Lower lobe of right lung (tissue), 2 donors: ENCODE measurements at regions not wholly inside any gene's neighbourhood (a gene's known extent, or its start where the extent isn't known, plus 50 kb on each side); places are given as distances from the start of the nearest gene placed in this dataset.
"Not testable (repeated sequence)": the region's sequence is repeated elsewhere in the genome, so short reads cannot be mapped to it uniquely, and the experiment has no call there.

Experiments
- ATAC-seq, 2 donors: fragments of 200-7000 bp; cut with Tn5 transposase; one replicate each; pipeline ENCODE4 v1.9.1; 2020 to 2022; ENCODE audit warnings: mild to moderate bottlenecking in 2 of 2, moderate library complexity in 2 of 2
- DNase-seq: peaks from one replicate; pipeline ENCODE4 v3.0.0-alpha.2; 2020
- H3K27ac ChIP-seq: fragments of 200-600 bp; one replicate; pipeline ENCODE4 v1.8.0; 2022
- H3K27me3 ChIP-seq: fragments of 200-600 bp; one replicate; pipeline ENCODE4 v1.8.0; 2022; ENCODE audit warnings: low read depth
- H3K36me3 ChIP-seq: fragments of 200-600 bp; one replicate; pipeline ENCODE4 v1.8.0; 2022; ENCODE audit warnings: mild to moderate bottlenecking
- H3K4me1 ChIP-seq: fragments of 200-600 bp; one replicate; pipeline ENCODE4 v1.8.0; 2022
- H3K4me3 ChIP-seq: fragments of 200-600 bp; one replicate; pipeline ENCODE4 v1.8.0; 2022; ENCODE audit warnings: mild to moderate bottlenecking
- H3K9me3 ChIP-seq: fragments of 200-600 bp; one replicate; pipeline ENCODE4 v1.8.0; 2022
- intact Hi-C: fragments of 100-400 bp; cut with DNase I; formaldehyde crosslinking; loops from one replicate; pipeline ENCODE4 v1.11.0; 2022
- TF ChIP-seq, protein P1 (sequence below): fragments of 200-600 bp; IDR thresholded peaks from one replicate; pipeline ENCODE4 v1.8.0; 2022; ENCODE audit warnings: antibody characterized with exemption, mild to moderate bottlenecking
- donor health status: DM: no; HTN: yes; CAD: no; lungs with severe emphysema.

DNA sequence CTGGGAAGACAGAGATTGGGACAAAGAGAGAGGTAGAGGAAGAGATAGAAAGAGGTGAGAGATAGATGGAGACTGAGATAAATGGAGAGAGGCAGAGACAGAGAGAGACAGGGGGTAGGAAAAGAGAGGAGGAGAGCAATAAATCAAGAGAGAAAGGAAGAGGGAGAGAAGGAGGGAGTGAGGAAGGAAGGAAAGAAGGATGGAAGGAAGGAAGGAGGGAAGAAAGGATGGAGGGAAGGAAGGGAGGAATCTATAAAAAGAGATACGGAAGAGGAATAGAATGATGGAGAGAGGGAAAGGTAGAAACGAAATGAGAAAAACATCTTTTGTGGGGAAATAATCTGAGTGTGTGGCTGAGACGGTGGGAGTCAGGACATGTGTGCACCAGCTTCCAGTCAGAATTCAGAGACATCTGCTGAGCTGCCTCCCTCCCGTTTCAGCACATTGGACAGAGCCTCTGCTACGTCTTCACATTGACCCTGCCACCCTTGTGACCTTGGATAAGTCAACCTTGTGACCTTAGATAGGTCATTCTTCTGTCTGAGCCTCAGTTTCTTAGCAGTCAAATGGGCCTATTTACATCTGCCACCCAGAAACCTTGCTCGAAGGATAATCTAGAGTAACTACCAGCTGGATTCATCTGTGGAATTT is 417.8 kb downstream of the MIAT start:
- H3K27me3 ChIP-seq: peaks cover 24% of the 10 kb centered on the region
- no peak overlapping the region for H3K27ac ChIP-seq

DNA sequence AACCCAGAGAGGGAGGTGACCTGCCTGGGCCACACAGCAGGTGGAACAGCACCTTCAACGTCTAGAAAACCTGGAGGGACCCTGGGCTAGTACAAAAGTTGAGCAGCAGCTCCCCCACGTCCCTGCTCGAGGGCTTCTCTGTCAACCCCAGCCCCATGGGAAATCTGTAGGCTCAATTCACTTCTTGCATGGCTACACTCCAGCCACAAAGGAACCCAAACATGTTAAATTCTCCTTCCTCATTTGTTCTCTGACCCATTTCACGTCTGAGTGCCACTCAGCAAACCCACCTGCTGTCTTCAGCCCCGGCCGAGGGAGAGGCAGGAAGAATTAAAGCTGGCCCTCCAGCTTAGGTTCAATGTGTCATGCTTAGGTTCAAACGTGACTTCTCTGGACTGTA is 418.5 kb downstream of the MIAT start:
- Histone ChIP-seq H3K4me1 (no peaks in the 10 kb centered on the region), H3K27ac (no peak overlapping the region), H3K36me3 (no peaks in the 10 kb centered on the region), H3K9me3 (no peaks in the 10 kb centered on the region), H3K27me3 (peaks cover 21% of the 10 kb centered on the region), H3K4me3 (no peak overlapping the region)
- TF ChIP-seq, protein P1, sequence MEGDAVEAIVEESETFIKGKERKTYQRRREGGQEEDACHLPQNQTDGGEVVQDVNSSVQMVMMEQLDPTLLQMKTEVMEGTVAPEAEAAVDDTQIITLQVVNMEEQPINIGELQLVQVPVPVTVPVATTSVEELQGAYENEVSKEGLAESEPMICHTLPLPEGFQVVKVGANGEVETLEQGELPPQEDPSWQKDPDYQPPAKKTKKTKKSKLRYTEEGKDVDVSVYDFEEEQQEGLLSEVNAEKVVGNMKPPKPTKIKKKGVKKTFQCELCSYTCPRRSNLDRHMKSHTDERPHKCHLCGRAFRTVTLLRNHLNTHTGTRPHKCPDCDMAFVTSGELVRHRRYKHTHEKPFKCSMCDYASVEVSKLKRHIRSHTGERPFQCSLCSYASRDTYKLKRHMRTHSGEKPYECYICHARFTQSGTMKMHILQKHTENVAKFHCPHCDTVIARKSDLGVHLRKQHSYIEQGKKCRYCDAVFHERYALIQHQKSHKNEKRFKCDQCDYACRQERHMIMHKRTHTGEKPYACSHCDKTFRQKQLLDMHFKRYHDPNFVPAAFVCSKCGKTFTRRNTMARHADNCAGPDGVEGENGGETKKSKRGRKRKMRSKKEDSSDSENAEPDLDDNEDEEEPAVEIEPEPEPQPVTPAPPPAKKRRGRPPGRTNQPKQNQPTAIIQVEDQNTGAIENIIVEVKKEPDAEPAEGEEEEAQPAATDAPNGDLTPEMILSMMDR: no peak
- no peak for DNase-seq
- intact Hi-C loops: no loop called here
- no peak for ATAC-seq

More for the DNA sequence above, 417.8 kb downstream of the MIAT start:
- Histone ChIP-seq H3K36me3 (no peaks in the 10 kb centered on the region), H3K4me1 (no peaks in the 10 kb centered on the region), H3K4me3 (no peak overlapping the region), H3K9me3 (no peaks in the 10 kb centered on the region)
- intact Hi-C loops: no loop called here
- TF ChIP-seq, protein P1: no peak
- ATAC-seq: no peak
- DNase-seq: no peak

- DNase-seq, intact Hi-C loops, ATAC-seq, H3K27ac ChIP-seq, H3K36me3 ChIP-seq, H3K4me1 ChIP-seq, H3K9me3 ChIP-seq, H3K4me3 ChIP-seq: not testable (repeated sequence)
- H3K27me3 ChIP-seq: peaks cover 13% of the 10 kb centered on the region
These were observed 420.7 kb downstream of the MIAT start for GRCh38 chr22:27078064-27078463.

GRCh38 chr22:27080036-27080578 is 422.7 kb downstream of the MIAT start:
- Histone ChIP-seq H3K27ac (no peak overlapping the region), H3K4me1 (no peaks in the 10 kb centered on the region), H3K27me3 (peaks cover 11% of the 10 kb centered on the region), H3K9me3 (no peaks in the 10 kb centered on the region), H3K36me3 (no peaks in the 10 kb centered on the region), H3K4me3 (no peak overlapping the region)
- TF ChIP-seq, protein P1: no peak
- no peak for ATAC-seq
- intact Hi-C loops: no loop called here
- DNase-seq: no peak

- TF ChIP-seq, protein P1: no peak
- intact Hi-C loops: no loop called here
- Histone ChIP-seq H3K36me3 (no peaks in the 10 kb centered on the region), H3K9me3 (no peaks in the 10 kb centered on the region), H3K27ac (no peak overlapping the region), H3K4me3 (no peak overlapping the region), H3K27me3 (peaks cover 13% of the 10 kb centered on the region), H3K4me1 (no peaks in the 10 kb centered on the region)
- DNase-seq: no peak
- no peak for ATAC-seq
These were observed 423.5 kb downstream of the MIAT start for GRCh38 chr22:27080863-27081262.

GRCh38 chr22:27083610-27084009 is 426.2 kb downstream of the MIAT start:
- no peak for DNase-seq
- intact Hi-C loops: no loop called here
- no peaks in the 10 kb centered on the region for H3K4me1 ChIP-seq
- H3K27ac ChIP-seq: no peak overlapping the region
- peaks cover 24% of the 10 kb centered on the region for H3K27me3 ChIP-seq
- H3K36me3 ChIP-seq: no peaks in the 10 kb centered on the region
- TF ChIP-seq, protein P1: no peak
- peaks cover 4% of the 10 kb centered on the region for H3K9me3 ChIP-seq
- H3K4me3 ChIP-seq: no peak overlapping the region
- ATAC-seq: no peak
